Gastroesophageal sphincter (tissue), 3 donors: ENCODE measurements at regions not wholly inside any gene's neighbourhood (a gene's known extent, or its start where the extent isn't known, plus 50 kb on each side); places are given as distances from the start of the nearest gene placed in this dataset.

Experiments used
- CTCF ChIP-seq, 4 experiments: fragments of 200-600 bp in 2 of 4; fragments of 450-650 bp in 2 of 4; sonication (generic) in 1 of 4; IDR thresholded peaks; one replicate each; pipeline ENCODE4 v1.5.1; 2017 to 2019; ENCODE audit warnings: antibody characterized with exemption in 4 of 4, mild to moderate bottlenecking in 2 of 4, moderate library complexity in 2 of 4
- POLR2A ChIP-seq, 2 donors: fragments of 450-650 bp; IDR thresholded peaks; one replicate each; pipeline ENCODE4 v1.6.1; 2017; ENCODE audit warnings: antibody characterized with exemption in 2 of 2, mild to moderate bottlenecking in 2 of 2, moderate library complexity in 1 of 2
- POLR2AphosphoS5 ChIP-seq: sonication (generic); formaldehyde crosslinking; IDR thresholded peaks from one replicate; pipeline ENCODE4 v1.6.1; 2017; ENCODE audit warnings: antibody characterized with exemption

GRCh38 chr9:74147906-74148305 is 349.2 kb upstream of the RORB start:
- TF ChIP-seq CTCF (IDR thresholded peaks at IDR 0.05) (no peak), POLR2AphosphoS5 (no peak), POLR2A (IDR thresholded peaks at IDR 0.05) (no peak)
